HCT116 (cell line): ENCODE measurements at regions not wholly inside any gene's neighbourhood (a gene's known extent, or its start where the extent isn't known, plus 50 kb on each side); places are given as distances from the start of the nearest gene placed in this dataset.

Source experiments
- ATAC-seq: fragments of 200-7000 bp; cut with Tn5 transposase; 2 replicates; pipeline ENCODE4 v1.9.1; 2020; ENCODE audit warnings: mild to moderate bottlenecking, moderate library complexity
- BruUV-seq: library from RNA; stranded (reverse); fragments of 400-500 nt; replicated peaks from 2 replicates; lab custom pipeline; 2021; lab: Mats Ljungman, UMichigan
- CTCF ChIA-PET: fragments of 300-600 bp; sonication (Branson Sonifier 250); formaldehyde crosslinking; loops from one replicate; lab custom pipeline; 2021; ENCODE audit warnings: antibody characterized with exemption; lab: Charles Lee
- POLR2A ChIA-PET: fragments of 300-600, 350-600 bp; sonication (Branson Sonifier 250); formaldehyde crosslinking; loops from one replicate; lab custom pipeline; 2021; ENCODE audit warnings: antibody characterized with exemption; lab: Charles Lee
- RAD21 ChIA-PET, 2 experiments: fragments of 300-600 bp; sonication (Branson Sonifier 250); formaldehyde crosslinking; loops; one replicate each; lab custom pipeline; 2023; ENCODE audit warnings: low total read pairs in 2 of 2; ENCODE audit not compliant: uncharacterized antibody in 2 of 2, unreplicated experiment in 2 of 2, low non-redundant PET in 1 of 2; lab: Charles Lee
- DNase-seq: peaks from one replicate; pipeline ENCODE4 v3.0.0-alpha.2; 2010; ENCODE audit warnings: low read depth, low spot score
- H2AFZ ChIP-seq: fragments of 200-600 bp; shearing (Covaris generic), sonication (generic); 2 replicates; pipeline ENCODE4 v1.6.1; 2017; ENCODE audit warnings: low read depth, mixed run types, mixed read lengths, antibody characterized with exemption, low read length; ENCODE audit not compliant: poor library complexity, severe bottlenecking
- H3K27ac ChIP-seq: 2 replicates; pipeline ENCODE4 v1.5.1; 2012; ENCODE audit warnings: low read depth, low read length
- H3K27me3 ChIP-seq: fragments of 200-600 bp; sonication (generic); 2 replicates; pipeline ENCODE4 v1.6.1; 2016; ENCODE audit warnings: mixed run types, low read length, mixed read lengths; ENCODE audit not compliant: insufficient read depth
- H3K36me3 ChIP-seq, 2 experiments: fragments of 200-500 bp in 1 of 2; fragments of 200-600 bp in 1 of 2; sonication (Bioruptor generic) in 1 of 2; sonication (generic) in 1 of 2; 2 replicates each; pipeline versions ENCODE4 v1.5.1 to v1.6.1; 2014 to 2016; ENCODE audit warnings: low read length in 2 of 2, inconsistent platforms in 1 of 2, mixed read lengths in 1 of 2, mixed run types in 1 of 2; ENCODE audit not compliant: insufficient read depth in 2 of 2, control insufficient read depth in 1 of 2
- H3K4me1 ChIP-seq, 2 experiments: fragments of 200-600 bp in 1 of 2; sonication (generic) in 1 of 2; 2 replicates each; pipeline versions ENCODE4 v1.5.1 to v1.6.1; 2012 to 2017; ENCODE audit warnings: low read length in 2 of 2, inconsistent platforms in 1 of 2, mild to moderate bottlenecking in 1 of 2, mixed read lengths in 1 of 2, mixed run types in 1 of 2, moderate library complexity in 1 of 2; ENCODE audit not compliant: insufficient read depth in 2 of 2, control insufficient read depth in 1 of 2
- H3K4me2 ChIP-seq: fragments of 200-600 bp; sonication (generic); 2 replicates; pipeline ENCODE4 v1.6.1; 2017; ENCODE audit warnings: mixed run types, low read length, mixed read lengths
- H3K4me3 ChIP-seq, 2 experiments: fragments of 200-600 bp in 1 of 2; sonication (generic) in 1 of 2; replicated peaks in 1 of 2; 2 replicates each; pipeline ENCODE4 v1.5.1; 2011 to 2016; ENCODE audit warnings: low read length in 2 of 2, control low read depth in 1 of 2, low read depth in 1 of 2, mild to moderate bottlenecking in 1 of 2, mixed read lengths in 1 of 2, mixed run types in 1 of 2
- H3K79me2 ChIP-seq: fragments of 200-600 bp; sonication (generic); 2 replicates; pipeline ENCODE4 v1.6.1; 2017; ENCODE audit warnings: mild to moderate bottlenecking, mixed run types, low read length, moderate library complexity, mixed read lengths; ENCODE audit not compliant: insufficient read depth
- H3K9ac ChIP-seq: fragments of 200-600 bp; sonication (generic); 2 replicates; pipeline ENCODE4 v1.6.1; 2016; ENCODE audit warnings: low read length, mixed read lengths
- H3K9me2 ChIP-seq: fragments of 200-600 bp; sonication (generic), shearing (Covaris generic); 2 replicates; pipeline ENCODE4 v1.6.1; 2017; ENCODE audit warnings: mixed run types, mild to moderate bottlenecking, moderate library complexity; ENCODE audit not compliant: insufficient read depth
- H3K9me3 ChIP-seq, 2 experiments: fragments of 200-500 bp in 1 of 2; fragments of 200-600 bp in 1 of 2; sonication (Bioruptor generic) in 1 of 2; sonication (generic) in 1 of 2; 2 replicates each; pipeline ENCODE4 v1.6.1; 2014 to 2017; ENCODE audit warnings: low read length in 2 of 2, mixed read lengths in 2 of 2, inconsistent platforms in 1 of 2, low read depth in 1 of 2, mild to moderate bottlenecking in 1 of 2, mixed run types in 1 of 2, moderate library complexity in 1 of 2; ENCODE audit not compliant: control insufficient read depth in 1 of 2, insufficient read depth in 1 of 2
- H4K20me1 ChIP-seq: fragments of 200-600 bp; sonication (generic), shearing (Covaris generic); 2 replicates; pipeline ENCODE4 v1.6.1; 2017; ENCODE audit warnings: mixed run types, mild to moderate bottlenecking, moderate library complexity; ENCODE audit not compliant: insufficient read depth
- CBX3 ChIP-seq: IDR thresholded peaks from 2 replicates; pipeline ENCODE4 v1.6.1; 2012; ENCODE audit warnings: low read depth
- CEBPB ChIP-seq: IDR thresholded peaks from 2 replicates; pipeline ENCODE4 v1.6.1; 2012; ENCODE audit warnings: low read depth
- ELF1 ChIP-seq: IDR thresholded peaks from 2 replicates; pipeline ENCODE4 v1.6.1; 2012; ENCODE audit warnings: low read depth, borderline replicate concordance
- EZH2 ChIP-seq: fragments of 200-600 bp; sonication (generic); IDR thresholded peaks from 2 replicates; pipeline ENCODE4 v1.6.1; 2017; ENCODE audit warnings: antibody characterized with exemption, mixed run types
- FOSL1 ChIP-seq: IDR thresholded peaks from 2 replicates; pipeline ENCODE4 v1.6.1; 2012; ENCODE audit warnings: low read depth
- JUND ChIP-seq: IDR thresholded peaks from 2 replicates; pipeline ENCODE4 v1.6.1; 2012
- POLR2A ChIP-seq: IDR thresholded peaks from 2 replicates; pipeline ENCODE4 v1.7.0; 2011; ENCODE audit warnings: borderline replicate concordance; ENCODE audit not compliant: insufficient read depth, insufficient read length; ENCODE audit errors: extremely low read depth
- POLR2AphosphoS5 ChIP-seq: IDR thresholded peaks from 2 replicates; pipeline ENCODE4 v1.6.1; 2011; ENCODE audit warnings: mild to moderate bottlenecking, low read depth, low read length, moderate library complexity
- RAD21 ChIP-seq: IDR thresholded peaks from 2 replicates; pipeline ENCODE4 v1.6.1; 2012; ENCODE audit warnings: low read depth, mild to moderate bottlenecking
- SIN3A ChIP-seq: IDR thresholded peaks from 2 replicates; pipeline ENCODE4 v1.6.1; 2012; ENCODE audit warnings: low read depth
- SP1 ChIP-seq: IDR thresholded peaks from 2 replicates; pipeline ENCODE4 v1.6.1; 2012; ENCODE audit warnings: low read depth
- SRF ChIP-seq: IDR thresholded peaks from 2 replicates; pipeline ENCODE4 v1.6.1; 2012; ENCODE audit warnings: low read depth
- YY1 ChIP-seq: IDR thresholded peaks from 2 replicates; pipeline ENCODE4 v1.6.1; 2011; ENCODE audit warnings: low read length, low read depth, moderate library complexity, mild to moderate bottlenecking; ENCODE audit not compliant: insufficient replicate concordance; ENCODE audit errors: extremely low read depth
- intact Hi-C: fragments of 100-400 bp; cut with micrococcal nuclease; formaldehyde crosslinking; loops from 2 replicates; pipeline ENCODE4 v1.10.0; 2022
- TF ChIP-seq, protein P1 (sequence below): IDR thresholded peaks from 2 replicates; pipeline ENCODE4 v1.6.1; 2012
- TF ChIP-seq, protein P2 (sequence below): IDR thresholded peaks from 2 replicates; pipeline ENCODE4 v1.6.1; 2012

DNA sequence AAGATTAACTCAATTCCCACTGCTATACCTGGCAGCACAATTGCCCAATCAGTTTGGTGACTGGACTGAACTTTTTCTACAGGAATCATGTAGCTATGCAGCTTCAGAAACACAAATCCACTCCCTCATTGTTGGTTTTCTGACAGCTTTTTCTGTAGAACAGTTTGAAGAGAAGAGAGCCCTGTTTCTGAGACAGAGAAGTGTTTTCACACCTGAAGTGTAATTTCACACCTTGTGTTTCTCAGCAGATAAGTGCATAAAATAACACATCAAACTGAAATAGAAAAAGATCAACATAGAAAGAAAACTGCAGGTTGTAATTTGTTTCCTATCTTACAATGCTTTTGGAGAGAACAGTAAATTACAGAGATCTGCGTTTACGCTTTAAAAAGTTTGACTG lies 335.6 kb downstream of the SNAPC1 start:
- ChIA-PET RAD21 (no interaction called here), CTCF (no interaction called here), POLR2A (no interaction called here)
- DNase-seq (no peak), ATAC-seq (no peak)
- Histone ChIP-seq H3K36me3 (no peaks in the 10 kb centered on the region), H3K79me2 (no peaks in the 10 kb centered on the region), H3K9me3 (no peaks in the 10 kb centered on the region), H3K27me3 (peaks cover 13% of the 10 kb centered on the region; the same call in 1 of the 2 replicates), H3K4me1 (no peaks in the 10 kb centered on the region), H4K20me1 (no peaks in the 10 kb centered on the region), H3K27ac (no peak overlapping the region), H3K4me2 (no peak overlapping the region), H3K9me2 (no peaks in the 10 kb centered on the region), H3K9ac (no peak overlapping the region), H3K4me3 (no peak overlapping the region), H2AFZ (no peak overlapping the region)
- no TSS peak for BruUV-seq
- intact Hi-C loops, result no loop called here
- no peak for TF ChIP-seq RAD21
- TF ChIP-seq CEBPB, result no peak
- TF ChIP-seq, protein P1, sequence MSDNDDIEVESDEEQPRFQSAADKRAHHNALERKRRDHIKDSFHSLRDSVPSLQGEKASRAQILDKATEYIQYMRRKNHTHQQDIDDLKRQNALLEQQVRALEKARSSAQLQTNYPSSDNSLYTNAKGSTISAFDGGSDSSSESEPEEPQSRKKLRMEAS, result no peak
- TF ChIP-seq SRF, result no peak
- no peak for TF ChIP-seq ELF1
- TF ChIP-seq, protein P2, sequence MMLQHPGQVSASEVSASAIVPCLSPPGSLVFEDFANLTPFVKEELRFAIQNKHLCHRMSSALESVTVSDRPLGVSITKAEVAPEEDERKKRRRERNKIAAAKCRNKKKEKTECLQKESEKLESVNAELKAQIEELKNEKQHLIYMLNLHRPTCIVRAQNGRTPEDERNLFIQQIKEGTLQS, result no peak
- TF ChIP-seq POLR2A, result no peak
- no peak for TF ChIP-seq SP1
- no peak for TF ChIP-seq POLR2AphosphoS5
- no peak for TF ChIP-seq FOSL1
- TF ChIP-seq EZH2, result no peak
- no peak for TF ChIP-seq CBX3
- no peak for TF ChIP-seq YY1
- TF ChIP-seq SIN3A, result no peak
- no peak for TF ChIP-seq JUND
